SK-N-SH treated with all-trans-retinoic acid at 6 μM for 48 hours (cell line): ENCODE measurements at regions not wholly inside any gene's neighbourhood (a gene's known extent, or its start where the extent isn't known, plus 50 kb on each side); places are given as distances from the start of the nearest gene placed in this dataset.

ENCODE experiments used
- PPARA ChIP-seq: fragments of 250-450 bp; sonication (Bioruptor Pico); IDR thresholded peaks from 2 replicates; pipeline ENCODE4 v1.5.0; 2020; ENCODE audit warnings: mild to moderate bottlenecking, borderline replicate concordance
- ZFP30 ChIP-seq: fragments of 450-650 bp; formaldehyde crosslinking; IDR thresholded peaks from 2 replicates; pipeline ENCODE4 v1.5.0; 2022; ENCODE audit warnings: mild to moderate bottlenecking, moderate library complexity
- TF ChIP-seq, protein P1 (sequence below): fragments of 250-450 bp; sonication (Bioruptor Pico); IDR thresholded peaks from 2 replicates; pipeline ENCODE4 v1.5.1; 2020; ENCODE audit warnings: low read depth, mild to moderate bottlenecking, moderate library complexity
- TF ChIP-seq, protein P2 (sequence below): fragments of 250-450 bp; sonication (Bioruptor Pico); IDR thresholded peaks from 2 replicates; pipeline ENCODE4 v1.5.1; 2021; ENCODE audit warnings: mild to moderate bottlenecking, moderate library complexity

GRCh38 chr15:31905054-31905453 lies 125.3 kb upstream of the CHRNA7 start:
- TF ChIP-seq, protein P1, sequence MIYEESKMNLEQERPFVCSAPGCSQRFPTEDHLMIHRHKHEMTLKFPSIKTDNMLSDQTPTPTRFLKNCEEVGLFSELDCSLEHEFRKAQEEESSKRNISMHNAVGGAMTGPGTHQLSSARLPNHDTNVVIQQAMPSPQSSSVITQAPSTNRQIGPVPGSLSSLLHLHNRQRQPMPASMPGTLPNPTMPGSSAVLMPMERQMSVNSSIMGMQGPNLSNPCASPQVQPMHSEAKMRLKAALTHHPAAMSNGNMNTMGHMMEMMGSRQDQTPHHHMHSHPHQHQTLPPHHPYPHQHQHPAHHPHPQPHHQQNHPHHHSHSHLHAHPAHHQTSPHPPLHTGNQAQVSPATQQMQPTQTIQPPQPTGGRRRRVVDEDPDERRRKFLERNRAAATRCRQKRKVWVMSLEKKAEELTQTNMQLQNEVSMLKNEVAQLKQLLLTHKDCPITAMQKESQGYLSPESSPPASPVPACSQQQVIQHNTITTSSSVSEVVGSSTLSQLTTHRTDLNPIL (CRISPR knock-in tag): no peak
- TF ChIP-seq PPARA (CRISPR knock-in tag) (no peak), ZFP30 (CRISPR knock-in tag) (no peak)
- TF ChIP-seq, protein P2, sequence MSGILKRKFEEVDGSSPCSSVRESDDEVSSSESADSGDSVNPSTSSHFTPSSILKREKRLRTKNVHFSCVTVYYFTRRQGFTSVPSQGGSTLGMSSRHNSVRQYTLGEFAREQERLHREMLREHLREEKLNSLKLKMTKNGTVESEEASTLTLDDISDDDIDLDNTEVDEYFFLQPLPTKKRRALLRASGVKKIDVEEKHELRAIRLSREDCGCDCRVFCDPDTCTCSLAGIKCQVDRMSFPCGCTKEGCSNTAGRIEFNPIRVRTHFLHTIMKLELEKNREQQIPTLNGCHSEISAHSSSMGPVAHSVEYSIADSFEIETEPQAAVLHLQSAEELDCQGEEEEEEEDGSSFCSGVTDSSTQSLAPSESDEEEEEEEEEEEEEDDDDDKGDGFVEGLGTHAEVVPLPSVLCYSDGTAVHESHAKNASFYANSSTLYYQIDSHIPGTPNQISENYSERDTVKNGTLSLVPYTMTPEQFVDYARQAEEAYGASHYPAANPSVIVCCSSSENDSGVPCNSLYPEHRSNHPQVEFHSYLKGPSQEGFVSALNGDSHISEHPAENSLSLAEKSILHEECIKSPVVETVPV (CRISPR knock-in tag): no peak
